SJSA1 (cell line): ENCODE measurements at regions not wholly inside any gene's neighbourhood (a gene's known extent, or its start where the extent isn't known, plus 50 kb on each side); places are given as distances from the start of the nearest gene placed in this dataset.

Source experiments
- DNase-seq, 2 experiments: peaks; one replicate each; pipeline ENCODE4 v3.0.0-alpha.2; 2015 to 2020; ENCODE audit warnings: low spot score in 2 of 2, low read depth in 1 of 2
- H3K27ac ChIP-seq: fragments of 250-450 bp; sonication (Bioruptor Pico); 2 replicates; pipeline ENCODE4 v1.5.1; 2020; ENCODE audit warnings: mild to moderate bottlenecking, moderate library complexity
- H3K27me3 ChIP-seq: fragments of 250-450 bp; sonication (Bioruptor Pico); replicated peaks from 2 replicates; pipeline ENCODE4 v1.5.1; 2020; ENCODE audit warnings: mild to moderate bottlenecking, moderate library complexity
- H3K36me3 ChIP-seq: fragments of 250-450 bp; sonication (Bioruptor Pico); 2 replicates; pipeline ENCODE4 v1.5.1; 2020; ENCODE audit warnings: mild to moderate bottlenecking
- H3K4me1 ChIP-seq: fragments of 250-450 bp; sonication (Bioruptor Pico); replicated peaks from 2 replicates; pipeline ENCODE4 v1.6.1; 2021; ENCODE audit warnings: mild to moderate bottlenecking
- H3K4me3 ChIP-seq: fragments of 250-450 bp; sonication (Bioruptor Pico); 2 replicates; pipeline ENCODE4 v1.5.1; 2020; ENCODE audit warnings: mild to moderate bottlenecking
- H3K9me3 ChIP-seq: fragments of 250-450 bp; sonication (Bioruptor Pico); replicated peaks from 2 replicates; pipeline ENCODE4 v1.5.1; 2020; ENCODE audit warnings: mild to moderate bottlenecking

DNA sequence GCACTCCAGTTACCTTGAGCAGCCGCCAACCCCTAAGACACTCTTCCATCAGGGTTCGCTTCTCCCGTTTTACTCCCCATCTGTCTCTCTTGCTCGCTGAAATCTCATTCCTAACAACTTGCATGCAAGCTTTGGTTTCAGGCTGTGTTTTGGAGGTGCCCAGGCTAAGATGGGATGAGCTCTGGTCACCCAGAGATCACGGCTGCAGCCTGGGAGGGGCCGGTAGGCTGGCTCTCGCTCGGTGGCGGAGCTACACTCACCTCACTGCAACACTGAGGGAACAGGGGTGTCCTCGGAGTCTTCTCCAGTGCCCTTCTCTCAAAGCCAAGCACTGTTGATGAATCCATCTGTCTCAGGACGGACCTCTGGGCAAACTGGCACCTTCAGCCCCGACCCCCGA, 197.5 kb downstream of the BARX2 start:
- no peak overlapping the region for H3K4me3 ChIP-seq
- H3K27ac ChIP-seq, result no peak overlapping the region
- H3K4me1 ChIP-seq, result no peaks in the 10 kb centered on the region
- no peaks in the 10 kb centered on the region for H3K36me3 ChIP-seq
- H3K9me3 ChIP-seq, result no peaks in the 10 kb centered on the region
- DNase-seq, result no peak
- H3K27me3 ChIP-seq, result no peaks in the 10 kb centered on the region

DNA sequence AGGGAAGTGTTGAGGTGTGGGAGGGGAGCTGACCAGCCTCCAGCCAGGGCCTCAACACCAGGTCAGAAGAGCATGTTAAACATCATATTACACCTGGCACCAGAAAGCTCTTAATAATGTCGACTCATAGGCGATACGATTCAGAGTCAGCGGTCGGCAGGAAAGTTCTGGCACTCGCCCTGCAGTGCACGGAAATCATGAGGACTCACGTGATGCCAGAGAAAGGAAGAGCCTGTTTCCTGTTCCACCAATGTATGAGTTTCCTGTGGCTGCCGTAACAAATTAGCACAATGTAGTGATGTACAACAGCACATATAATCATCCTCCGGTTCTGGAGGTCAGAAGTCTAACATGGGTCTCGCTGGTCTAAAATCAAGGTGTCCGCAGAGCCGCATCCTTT, 198.8 kb downstream of the BARX2 start:
- DNase-seq, result no peak
- Histone ChIP-seq H3K4me3 (no peak overlapping the region), H3K4me1 (no peaks in the 10 kb centered on the region), H3K36me3 (no peaks in the 10 kb centered on the region), H3K27me3 (no peaks in the 10 kb centered on the region), H3K27ac (no peak overlapping the region), H3K9me3 (no peaks in the 10 kb centered on the region)

- H3K27ac ChIP-seq, result no peak overlapping the region
- no peaks in the 10 kb centered on the region for H3K27me3 ChIP-seq
- H3K36me3 ChIP-seq, result no peaks in the 10 kb centered on the region
- H3K9me3 ChIP-seq, result no peaks in the 10 kb centered on the region
- DNase-seq, result no peak
- no peak overlapping the region for H3K4me3 ChIP-seq
- H3K4me1 ChIP-seq, result no peaks in the 10 kb centered on the region
Measured at GRCh38 chr11:129576652-129577051, 201.0 kb downstream of the BARX2 start.

DNA sequence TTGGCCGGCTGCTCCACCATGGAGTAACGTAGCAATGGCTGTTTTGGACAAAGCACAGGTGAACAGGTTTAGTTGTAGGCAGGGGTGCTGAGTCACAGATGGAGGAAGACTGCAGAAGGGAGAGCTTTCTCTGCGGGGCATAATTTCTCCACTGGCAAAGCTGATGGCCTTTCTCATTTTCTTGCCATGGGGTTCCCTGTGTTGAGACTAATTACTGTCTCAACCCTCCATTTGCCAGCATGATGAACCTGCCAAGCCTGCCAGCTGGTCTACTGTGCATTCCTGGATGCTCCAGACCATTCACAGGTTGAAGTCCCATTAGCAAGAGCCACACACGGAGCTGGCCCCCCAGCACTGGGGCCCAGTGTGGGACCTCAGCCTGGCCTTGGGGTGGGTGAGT, 202.4 kb downstream of the BARX2 start:
- H3K36me3 ChIP-seq, result no peaks in the 10 kb centered on the region

GRCh38 chr11:129580278-129580677, 204.6 kb downstream of the BARX2 start:
- no peak for DNase-seq
- no peaks in the 10 kb centered on the region for H3K36me3 ChIP-seq
- no peak overlapping the region for H3K4me3 ChIP-seq
- no peaks in the 10 kb centered on the region for H3K4me1 ChIP-seq
- no peak overlapping the region for H3K27ac ChIP-seq
- H3K27me3 ChIP-seq, result no peaks in the 10 kb centered on the region
- H3K9me3 ChIP-seq, result no peaks in the 10 kb centered on the region

More for the DNA sequence above, 202.4 kb downstream of the BARX2 start:
- DNase-seq, result no peak
- Histone ChIP-seq H3K27me3 (no peaks in the 10 kb centered on the region), H3K4me1 (no peaks in the 10 kb centered on the region), H3K9me3 (no peaks in the 10 kb centered on the region), H3K4me3 (no peak overlapping the region), H3K27ac (no peak overlapping the region)

GRCh38 chr11:129584316-129584715, 208.7 kb downstream of the BARX2 start:
- DNase-seq, result no peak
- no peaks in the 10 kb centered on the region for H3K4me1 ChIP-seq
- H3K27ac ChIP-seq, result no peak overlapping the region
- H3K27me3 ChIP-seq, result no peaks in the 10 kb centered on the region
- H3K36me3 ChIP-seq, result no peaks in the 10 kb centered on the region
- no peaks in the 10 kb centered on the region for H3K9me3 ChIP-seq
- no peak overlapping the region for H3K4me3 ChIP-seq

GRCh38 chr11:129589190-129589860, 213.7 kb downstream of the BARX2 start:
- Histone ChIP-seq H3K27ac (no peak overlapping the region), H3K36me3 (no peaks in the 10 kb centered on the region), H3K4me3 (no peak overlapping the region), H3K27me3 (no peaks in the 10 kb centered on the region), H3K9me3 (no peaks in the 10 kb centered on the region), H3K4me1 (no peaks in the 10 kb centered on the region)
- DNase-seq, result no peak

DNA sequence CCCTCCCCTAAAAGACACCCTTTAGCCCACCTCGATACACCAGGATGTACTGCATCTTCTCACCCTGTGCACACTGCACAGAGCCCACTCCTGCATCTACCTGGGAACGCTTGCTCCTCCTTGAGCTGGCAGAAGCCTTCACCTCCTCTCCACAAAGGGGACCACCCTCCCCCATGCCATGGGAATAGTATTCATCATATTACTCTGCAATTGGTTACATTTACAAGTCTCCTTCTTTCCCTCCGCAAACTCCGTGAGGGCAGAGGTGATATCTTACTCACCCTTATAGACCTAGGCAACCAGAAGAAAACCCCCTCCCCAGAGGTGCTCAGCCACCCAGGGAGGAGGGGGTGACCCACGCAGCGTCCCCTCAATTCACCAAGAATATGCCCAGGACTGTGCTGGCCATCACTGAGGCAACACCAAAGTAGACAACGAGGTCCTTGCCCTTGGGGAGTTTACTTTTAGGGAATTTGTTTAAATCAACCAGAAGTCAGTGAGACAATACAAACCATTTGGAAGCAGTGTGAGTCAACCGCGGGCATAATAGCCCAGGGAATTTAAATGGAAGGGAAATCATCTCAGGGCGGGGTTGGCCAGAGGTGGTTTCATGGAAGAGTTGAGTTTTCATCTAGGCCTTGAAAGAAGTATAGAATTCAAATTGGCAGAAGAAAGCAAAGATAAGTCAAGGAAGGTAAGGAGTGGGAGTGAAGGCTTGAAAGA, 214.5 kb downstream of the BARX2 start:
- no peaks in the 10 kb centered on the region for H3K27me3 ChIP-seq
- no peak overlapping the region for H3K4me3 ChIP-seq
- H3K4me1 ChIP-seq, result no peaks in the 10 kb centered on the region
- no peak for DNase-seq
- H3K9me3 ChIP-seq, result no peaks in the 10 kb centered on the region
- no peak overlapping the region for H3K27ac ChIP-seq
- no peaks in the 10 kb centered on the region for H3K36me3 ChIP-seq

- no peak overlapping the region for H3K27ac ChIP-seq
- no peaks in the 10 kb centered on the region for H3K4me1 ChIP-seq
- no peaks in the 10 kb centered on the region for H3K27me3 ChIP-seq
- no peak overlapping the region for H3K4me3 ChIP-seq
- H3K36me3 ChIP-seq, result no peaks in the 10 kb centered on the region
- DNase-seq, result no peak
- H3K9me3 ChIP-seq, result no peaks in the 10 kb centered on the region
Measured at GRCh38 chr11:129590753-129591475, 215.3 kb downstream of the BARX2 start.

- H3K4me3 ChIP-seq, result no peak overlapping the region
- H3K36me3 ChIP-seq, result no peaks in the 10 kb centered on the region
- no peak overlapping the region for H3K27ac ChIP-seq
- H3K27me3 ChIP-seq, result no peaks in the 10 kb centered on the region
- no peak for DNase-seq
- H3K4me1 ChIP-seq, result no peaks in the 10 kb centered on the region
- H3K9me3 ChIP-seq, result no peaks in the 10 kb centered on the region
Measured at GRCh38 chr11:129591527-129591926, 215.9 kb downstream of the BARX2 start.

DNA sequence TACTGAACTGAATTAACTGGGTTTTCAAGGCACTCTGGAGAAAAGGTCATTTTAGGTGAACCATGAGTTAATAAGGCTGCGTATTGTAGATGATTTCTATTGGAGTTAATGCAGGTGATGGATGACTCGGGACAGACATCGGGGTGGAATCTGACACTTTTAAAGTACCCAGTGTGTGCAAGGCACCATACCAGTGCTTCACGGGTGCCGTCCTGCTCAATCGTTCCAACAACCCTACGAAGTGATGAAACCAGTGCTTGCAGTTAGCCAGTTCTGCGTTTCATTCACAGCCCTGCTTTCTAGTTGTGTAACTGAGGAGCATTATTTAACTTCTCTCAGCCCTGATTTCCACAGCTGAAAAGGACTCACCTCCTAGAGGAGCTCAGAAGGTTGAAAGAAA, 216.5 kb downstream of the BARX2 start:
- H3K27ac ChIP-seq, result no peak overlapping the region
- no peaks in the 10 kb centered on the region for H3K27me3 ChIP-seq
- no peak for DNase-seq
- no peaks in the 10 kb centered on the region for H3K4me1 ChIP-seq
- H3K4me3 ChIP-seq, result no peak overlapping the region
- no peaks in the 10 kb centered on the region for H3K36me3 ChIP-seq
- H3K9me3 ChIP-seq, result no peaks in the 10 kb centered on the region

GRCh38 chr11:129593098-129593497, 217.4 kb downstream of the BARX2 start:
- DNase-seq, result no peak
- no peaks in the 10 kb centered on the region for H3K27me3 ChIP-seq
- H3K9me3 ChIP-seq, result no peaks in the 10 kb centered on the region
- no peaks in the 10 kb centered on the region for H3K4me1 ChIP-seq
- no peaks in the 10 kb centered on the region for H3K36me3 ChIP-seq
- no peak overlapping the region for H3K27ac ChIP-seq
- no peak overlapping the region for H3K4me3 ChIP-seq

DNA sequence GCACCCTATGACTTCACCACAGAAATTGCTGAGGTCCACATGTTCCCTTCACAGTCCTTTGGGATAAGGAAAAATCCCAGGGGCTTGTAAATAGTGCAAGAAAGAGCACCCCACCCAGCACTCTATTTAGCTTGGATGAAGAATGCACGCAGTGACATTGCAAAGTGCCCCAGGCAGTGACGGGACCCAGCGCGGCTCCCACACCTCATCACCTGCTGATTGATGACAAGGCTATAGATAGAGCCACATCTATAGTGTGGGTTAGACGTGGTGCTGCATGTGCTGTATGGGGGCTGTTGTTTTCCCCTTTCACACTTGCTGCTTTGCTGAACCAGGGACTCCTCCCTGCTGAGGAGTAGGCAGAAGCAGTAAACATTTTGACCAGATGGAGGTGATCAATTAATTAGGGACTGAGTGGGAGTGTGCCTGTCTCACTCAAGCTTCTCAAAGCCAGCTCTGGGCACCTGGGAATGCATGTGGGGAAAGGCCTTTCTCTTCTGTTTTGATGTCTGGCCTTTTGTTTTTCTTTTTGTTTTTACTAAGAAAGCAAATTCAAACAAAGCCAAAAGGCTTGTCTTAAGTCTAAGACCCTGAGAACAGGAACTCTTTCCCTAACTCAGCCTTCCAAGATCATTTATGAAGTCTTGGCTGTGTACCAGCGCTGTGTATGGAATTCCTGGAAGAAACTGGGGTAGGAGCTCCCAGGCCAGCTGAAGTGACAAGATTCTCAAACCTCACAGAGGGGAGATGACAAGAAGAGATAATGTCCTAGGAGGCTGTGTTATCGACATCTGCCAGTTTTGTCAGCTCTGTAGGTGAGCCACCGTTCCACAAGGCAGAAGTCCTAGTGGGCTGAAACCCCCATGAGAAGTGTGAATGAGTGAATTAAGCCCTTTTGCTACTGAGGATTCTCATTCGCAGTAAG, 219.7 kb downstream of the BARX2 start:
- Histone ChIP-seq H3K4me3 (no peak overlapping the region), H3K27ac (no peak overlapping the region), H3K27me3 (no peaks in the 10 kb centered on the region), H3K4me1 (no peaks in the 10 kb centered on the region), H3K9me3 (no peaks in the 10 kb centered on the region), H3K36me3 (no peaks in the 10 kb centered on the region)
- DNase-seq, result no peak
